CD14-positive monocyte (primary cell): ENCODE measurements at regions not wholly inside any gene's neighbourhood (a gene's known extent, or its start where the extent isn't known, plus 50 kb on each side); places are given as distances from the start of the nearest gene placed in this dataset.

Source experiments
- DNase-seq, 3 donors: peaks; one replicate each; pipeline ENCODE4 v3.0.0-alpha.2; 2011 to 2022
- H2AFZ ChIP-seq: 2 replicates; pipeline ENCODE4 v1.6.0; 2012; ENCODE audit warnings: mild to moderate bottlenecking, low read depth, low read length, inconsistent platforms; ENCODE audit not compliant: insufficient read depth, poor library complexity, severe bottlenecking
- H3K27ac ChIP-seq, 2 donors: 1 replicate in 1 of 2; 2 replicates in 1 of 2; pipeline ENCODE4 v1.5.1; 2012 to 2013; ENCODE audit warnings: low read length in 2 of 2, control low read depth in 1 of 2, inconsistent platforms in 1 of 2, low read depth in 1 of 2, mild to moderate bottlenecking in 1 of 2
- H3K27me3 ChIP-seq, 2 donors: one replicate each; pipeline versions ENCODE4 v1.6.0 to v1.6.1; 2011 to 2013; ENCODE audit warnings: low read length in 2 of 2; ENCODE audit not compliant: control insufficient read depth in 2 of 2, insufficient read depth in 2 of 2
- H3K36me3 ChIP-seq, 2 donors: replicated peaks in 1 of 2; 1 replicate in 1 of 2; 2 replicates in 1 of 2; pipeline versions ENCODE4 v1.5.1 to v1.6.1; 2012 to 2013; ENCODE audit warnings: low read length in 2 of 2, control low read depth in 1 of 2, inconsistent platforms in 1 of 2, mild to moderate bottlenecking in 1 of 2; ENCODE audit not compliant: insufficient read depth in 2 of 2, control insufficient read depth in 1 of 2
- H3K4me1 ChIP-seq, 2 donors: 1 replicate in 1 of 2; 2 replicates in 1 of 2; pipeline versions ENCODE4 v1.5.1 to v1.6.1; 2012 to 2013; ENCODE audit warnings: low read length in 2 of 2, control low read depth in 1 of 2, inconsistent platforms in 1 of 2, mild to moderate bottlenecking in 1 of 2, moderate library complexity in 1 of 2; ENCODE audit not compliant: insufficient read depth in 2 of 2, control insufficient read depth in 1 of 2
- H3K4me2 ChIP-seq: replicated peaks from 2 replicates; pipeline ENCODE3; 2012; ENCODE audit warnings: low read length, moderate library complexity, mild to moderate bottlenecking; ENCODE audit not compliant: poor library complexity, severe bottlenecking; ENCODE audit errors: extremely low read depth
- H3K4me3 ChIP-seq, 3 experiments: fragments of 200-600 bp in 1 of 3; sonication (generic) in 1 of 3; replicated peaks in 1 of 3; 1 replicate in 2 of 3; 2 replicates in 1 of 3; pipeline ENCODE4 v1.5.1; 2011 to 2013; ENCODE audit warnings: low read length in 3 of 3, mild to moderate bottlenecking in 3 of 3, control low read depth in 2 of 3, low read depth in 2 of 3, inconsistent platforms in 1 of 3, moderate library complexity in 1 of 3
- H3K79me2 ChIP-seq: 2 replicates; pipeline ENCODE4 v1.6.0; 2012; ENCODE audit warnings: mild to moderate bottlenecking, control low read depth, inconsistent platforms, low read length, moderate library complexity; ENCODE audit not compliant: insufficient read depth
- H3K9ac ChIP-seq: 2 replicates; pipeline ENCODE4 v1.6.0; 2017; ENCODE audit warnings: low read length, mild to moderate bottlenecking; ENCODE audit not compliant: insufficient read depth, poor library complexity, severe bottlenecking
- H3K9me3 ChIP-seq, 2 donors: replicated peaks in 1 of 2; 1 replicate in 1 of 2; 2 replicates in 1 of 2; pipeline versions ENCODE4 v1.5.1 to v1.6.1; 2012 to 2013; ENCODE audit warnings: low read length in 2 of 2, control low read depth in 1 of 2; ENCODE audit not compliant: control insufficient read depth in 1 of 2, insufficient read depth in 1 of 2
- H4K20me1 ChIP-seq: 2 replicates; pipeline ENCODE4 v1.6.0; 2012; ENCODE audit warnings: mild to moderate bottlenecking, low read length, control low read depth, moderate library complexity; ENCODE audit not compliant: insufficient read depth
- H3K27ac Mint-ChIP-seq, 7 donors: one replicate each; pipeline ENCODE4 v1.8.0; 2020; ENCODE audit warnings: mild to moderate bottlenecking in 7 of 7, mixed read lengths in 7 of 7, moderate library complexity in 6 of 7, inconsistent platforms in 2 of 7
- H3K27me3 Mint-ChIP-seq, 3 donors: one replicate each; pipeline ENCODE4 v1.8.0; 2021 to 2022; ENCODE audit warnings: low read depth in 3 of 3, mild to moderate bottlenecking in 3 of 3, mixed read lengths in 3 of 3, moderate library complexity in 3 of 3, inconsistent platforms in 1 of 3
- H3K36me3 Mint-ChIP-seq, 2 donors: one replicate each; pipeline ENCODE4 v1.8.0; 2020; ENCODE audit warnings: mixed read lengths in 2 of 2, inconsistent platforms in 1 of 2, mild to moderate bottlenecking in 1 of 2
- H3K4me1 Mint-ChIP-seq: one replicate; pipeline ENCODE4 v1.8.0; 2020; ENCODE audit warnings: mild to moderate bottlenecking, mixed read lengths
- H3K4me3 Mint-ChIP-seq, 2 donors: one replicate each; pipeline ENCODE4 v1.8.0; 2020; ENCODE audit warnings: mild to moderate bottlenecking in 2 of 2, mixed read lengths in 2 of 2, moderate library complexity in 1 of 2
- H3K9me3 Mint-ChIP-seq, 7 donors: one replicate each; pipeline ENCODE4 v1.8.0; 2020 to 2022; ENCODE audit warnings: mixed read lengths in 7 of 7, mild to moderate bottlenecking in 6 of 7, moderate library complexity in 6 of 7, inconsistent platforms in 2 of 7
- CTCF ChIP-seq: fragments of 200-600 bp; IDR thresholded peaks from one replicate; pipeline ENCODE4 v1.8.0; 2022; ENCODE audit warnings: antibody characterized with exemption, mild to moderate bottlenecking
- WGBS: methylation state at CpG from one replicate; pipeline ENCODE4 v1.1.5; 2013; ENCODE audit warnings: missing lambda C conversion rate; ENCODE audit not compliant: insufficient coverage; 5-methylcytosine and 5-hydroxymethylcytosine counted together
- intact Hi-C, 2 donors: fragments of 100-400 bp; cut with micrococcal nuclease; formaldehyde crosslinking; loops; one replicate each; pipeline versions ENCODE4 v1.15.0 to v1.15.1; 2023

GRCh38 chr1:193411714-193412113 is 225.3 kb upstream of the B3GALT2 start:
- Histone ChIP-seq H3K9ac (no peak overlapping the region), H3K4me3 (no peak overlapping the region), H2AFZ (no peak overlapping the region), H3K79me2 (no peaks in the 10 kb centered on the region), H3K27ac (no peak overlapping the region), H3K4me1 (no peaks in the 10 kb centered on the region), H3K36me3 (no peaks in the 10 kb centered on the region), H3K4me2 (no peak overlapping the region), H3K9me3 (no peaks in the 10 kb centered on the region), H4K20me1 (no peaks in the 10 kb centered on the region), H3K27me3 (no peaks in the 10 kb centered on the region)
- Mint-ChIP-seq H3K27me3 (peaks cover 0 to 3% (median 1%) of the 10 kb centered on the region in 3 donors), H3K4me3 (no peak overlapping the region), H3K36me3 (no peaks in the 10 kb centered on the region), H3K9me3 (no peaks in the 10 kb centered on the region), H3K4me1 (peaks cover 7% of the 10 kb centered on the region), H3K27ac (no peak overlapping the region)
- no CpG with 5 or more reads among the region's 5 CpGs for WGBS
- DNase-seq, result no peak
- no peak for TF ChIP-seq CTCF
- intact Hi-C loops, result no loop called here

GRCh38 chr1:193411215-193411614 is 224.8 kb upstream of the B3GALT2 start:
- H3K9me3 ChIP-seq, result no peaks in the 10 kb centered on the region
- TF ChIP-seq CTCF, result no peak
- H3K27me3 Mint-ChIP-seq, result peaks cover 0 to under 1% (median 0%) of the 10 kb centered on the region in 3 donors
- H3K27ac ChIP-seq, result no peak overlapping the region
- no peak overlapping the region for H3K4me3 Mint-ChIP-seq
- no peak for DNase-seq
- no peak overlapping the region for H2AFZ ChIP-seq
- H3K79me2 ChIP-seq, result no peaks in the 10 kb centered on the region
- H3K4me3 ChIP-seq, result no peak overlapping the region
- no peak overlapping the region for H3K4me2 ChIP-seq
- no peaks in the 10 kb centered on the region for H3K36me3 Mint-ChIP-seq
- H3K4me1 ChIP-seq, result no peaks in the 10 kb centered on the region
- WGBS, result no CpG with 5 or more reads among the region's 2 CpGs
- no peaks in the 10 kb centered on the region for H3K27me3 ChIP-seq
- no peak overlapping the region for H3K9ac ChIP-seq
- intact Hi-C loops, result no loop called here
- no peaks in the 10 kb centered on the region for H3K9me3 Mint-ChIP-seq
- H3K27ac Mint-ChIP-seq, result no peak overlapping the region
- peaks cover 7% of the 10 kb centered on the region for H3K4me1 Mint-ChIP-seq
- H3K36me3 ChIP-seq, result no peaks in the 10 kb centered on the region
- no peaks in the 10 kb centered on the region for H4K20me1 ChIP-seq
